ENCODE measurements at regions not wholly inside any gene's neighbourhood (a gene's known extent, or its start where the extent isn't known, plus 50 kb on each side); places are given as distances from the start of the nearest gene placed in this dataset.

GRCh38 chr6:19312241-19312978 lies 524.8 kb upstream of the ID4 start:
- intact Hi-C loops (cut with micrococcal nuclease) (no loop called here), in situ Hi-C loops (cut with MboI) (no loop called here)
- Histone ChIP-seq H3K4me1 (replicated peaks in 1 of 2; ENCODE audit: control insufficient read depth in 2 of 2, insufficient read depth in 2 of 2, low read length in 2 of 2) (no peaks in the 10 kb centered on the region), H4K20me1 (replicated peaks; ENCODE audit: control insufficient read depth, insufficient read depth, low read length) (no peaks in the 10 kb centered on the region), H3K9ac (ENCODE audit: insufficient read depth in 1 of 2, low read depth in 2 of 2, low read length in 2 of 2) (no peak overlapping the region), H2AFZ (ENCODE audit: low read depth, low read length) (no peak overlapping the region), H3K9me3 (replicated peaks; ENCODE audit: control insufficient read depth, insufficient read depth, low read depth, low read length) (no peaks in the 10 kb centered on the region), H3K79me2 (ENCODE audit: control insufficient read depth, insufficient read depth, low read length) (no peaks in the 10 kb centered on the region), H3K4me3 (no peak overlapping the region), H3K27me3 (ENCODE audit: control insufficient read depth in 2 of 2, insufficient read depth in 2 of 2, low read length in 2 of 2) (no peaks in the 10 kb centered on the region), H3K9me1 (ENCODE audit: control insufficient read depth, insufficient read depth, low read length) (no peaks in the 10 kb centered on the region), H3K27ac (ENCODE audit: extremely low read depth, low read depth, low read length) (no peak overlapping the region), H3K4me2 (ENCODE audit: insufficient read depth, low read length) (no peak overlapping the region), H3K36me3 (ENCODE audit: control insufficient read depth, insufficient read depth, low read length) (no peaks in the 10 kb centered on the region)
- BruUV-seq (replicated peaks): no TSS peak
- no peak for DNase-seq (ENCODE audit: extremely low read depth in 1 of 4, low spot score in 3 of 4)
- ChIA-PET CTCF (ENCODE audit: low intra/inter-chr PET ratio) (no interaction called here), POLR2A (no interaction called here)
- ATAC-seq: no peak
- no peak for FAIRE-seq
- 0% methylated on average over 5 of the region's 5 CpGs for WGBS (ENCODE audit: insufficient coverage, low coverage, missing lambda C conversion rate)
- no peak for TF ChIP-seq ASH1L (IDR thresholded peaks at IDR 0.05; ENCODE audit: borderline replicate concordance, low read depth, partially characterized antibody)

- in situ Hi-C loops (cut with MboI) (no loop called here), intact Hi-C loops (cut with micrococcal nuclease) (no loop called here)
- no peak for ATAC-seq
- Histone ChIP-seq H3K4me2 (ENCODE audit: insufficient read depth, low read length) (no peak overlapping the region), H3K27ac (ENCODE audit: extremely low read depth, low read depth, low read length) (no peak overlapping the region), H4K20me1 (replicated peaks; ENCODE audit: control insufficient read depth, insufficient read depth, low read length) (no peaks in the 10 kb centered on the region), H3K9me3 (replicated peaks; ENCODE audit: control insufficient read depth, insufficient read depth, low read depth, low read length) (no peaks in the 10 kb centered on the region), H3K9me1 (ENCODE audit: control insufficient read depth, insufficient read depth, low read length) (no peaks in the 10 kb centered on the region), H3K4me1 (replicated peaks in 1 of 2; ENCODE audit: control insufficient read depth in 2 of 2, insufficient read depth in 2 of 2, low read length in 2 of 2) (no peaks in the 10 kb centered on the region), H2AFZ (ENCODE audit: low read depth, low read length) (no peak overlapping the region), H3K79me2 (ENCODE audit: control insufficient read depth, insufficient read depth, low read length) (no peaks in the 10 kb centered on the region), H3K9ac (ENCODE audit: insufficient read depth in 1 of 2, low read depth in 2 of 2, low read length in 2 of 2) (no peak overlapping the region), H3K36me3 (ENCODE audit: control insufficient read depth, insufficient read depth, low read length) (no peaks in the 10 kb centered on the region), H3K4me3 (no peak overlapping the region), H3K27me3 (ENCODE audit: control insufficient read depth in 2 of 2, insufficient read depth in 2 of 2, low read length in 2 of 2) (no peaks in the 10 kb centered on the region)
- peak in 1 of 4 experiments; percentile 1 for DNase-seq (ENCODE audit: extremely low read depth in 1 of 4, low spot score in 3 of 4)
- BruUV-seq (replicated peaks): no TSS peak
- TF ChIP-seq NFIC (IDR thresholded peaks at IDR 0.05) (peak; percentile 74), GTF2E2 (tag; IDR thresholded peaks at IDR 0.05) (no peak), NFIX (CRISPR knock-in tag; IDR thresholded peaks at IDR 0.05; ENCODE audit: low read depth) (peak; percentile 56; the same call in 1 of the 2 replicates)
- CTCF ChIA-PET (ENCODE audit: low intra/inter-chr PET ratio): no interaction called here
- POLR2A ChIA-PET: no interaction called here
- 0% methylated on average over 3 of the region's 3 CpGs for WGBS (ENCODE audit: insufficient coverage, low coverage, missing lambda C conversion rate)
- FAIRE-seq: no peak
These were observed 519.7 kb upstream of the ID4 start for GRCh38 chr6:19317431-19317986.
